ENCODE measurements at regions not wholly inside any gene's neighbourhood (a gene's known extent, or its start where the extent isn't known, plus 50 kb on each side); places are given as distances from the start of the nearest gene placed in this dataset.

DNA sequence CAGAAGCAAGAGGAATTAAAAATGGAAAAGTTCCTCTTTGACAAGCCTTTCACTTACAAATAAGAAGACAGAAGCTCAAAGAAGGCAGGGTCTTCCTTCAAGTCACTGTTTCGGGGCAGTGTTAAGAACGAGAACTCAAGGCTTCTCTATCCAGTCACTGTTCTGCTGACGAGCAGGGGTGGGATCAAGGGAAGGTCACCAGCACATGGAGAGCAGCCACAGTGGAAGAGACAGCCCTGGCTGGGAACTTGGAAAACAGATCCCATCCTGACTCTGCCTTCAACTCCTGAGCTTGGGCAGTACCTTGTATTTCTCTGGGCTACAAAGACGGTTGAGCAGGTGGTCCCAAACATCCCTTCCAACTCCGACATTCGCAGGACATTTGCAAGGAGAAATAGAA, 111.5 kb upstream of the LPP start:
- Histone ChIP-seq H3K14ac (replicated peaks; ENCODE audit: low read depth, low read length) (no peak overlapping the region), H2BK5ac (ENCODE audit: low read depth, low read length, poor library complexity, severe bottlenecking) (no peak overlapping the region), H2BK120ac (ENCODE audit: low read depth, low read length) (no peak overlapping the region), H3K4me1 (ENCODE audit: control insufficient read depth, insufficient read depth, low read length) (peaks cover 3% of the 10 kb centered on the region; the same call in 1 of the 2 replicates), H4K5ac (ENCODE audit: low read depth, low read length) (no peak overlapping the region), H2BK20ac (ENCODE audit: low read depth, low read length) (no peak overlapping the region), H3K36me3 (ENCODE audit: control insufficient read depth, insufficient read depth, low read length) (no peaks in the 10 kb centered on the region), H3K27me3 (ENCODE audit: control insufficient read depth, insufficient read depth, low read length) (peaks cover 5% of the 10 kb centered on the region), H3K27ac (ENCODE audit: insufficient read depth, low read length) (no peak overlapping the region), H3K18ac (ENCODE audit: low read depth, low read length) (no peak overlapping the region), H4K8ac (ENCODE audit: low read depth in 2 of 2, low read length in 2 of 2) (no peak overlapping the region), H3K9me3 (ENCODE audit: control insufficient read depth, insufficient read depth, low read length) (no peaks in the 10 kb centered on the region), H2BK15ac (ENCODE audit: low read depth, low read length) (no peak overlapping the region), H2AK5ac (ENCODE audit: low read depth, low read length) (no peak overlapping the region), H3K79me1 (ENCODE audit: low read depth in 1 of 2, low read length in 2 of 2) (no peaks in the 10 kb centered on the region), H3K4me2 (ENCODE audit: low read depth, low read length) (no peak overlapping the region), H3K4me3 (ENCODE audit: insufficient read depth, low read depth, low read length) (no peak overlapping the region), H4K91ac (ENCODE audit: insufficient read depth, low read depth, low read length) (no peak overlapping the region), H3K23ac (ENCODE audit: low read depth, low read length) (no peak overlapping the region), H3K56ac (ENCODE audit: extremely low read depth, insufficient read depth, low read length) (no peak overlapping the region), H3K9me1 (ENCODE audit: insufficient read depth, low read length) (peaks cover 9% of the 10 kb centered on the region; the same call in 1 of the 2 replicates), H2AFZ (replicated peaks; ENCODE audit: low read length, poor library complexity) (no peak overlapping the region), H3K9ac (ENCODE audit: low read depth, low read length) (no peak overlapping the region), H2AK9ac (replicated peaks; ENCODE audit: low read depth, low read length, poor library complexity) (no peak overlapping the region), H3K4ac (ENCODE audit: low read depth, low read length) (no peak overlapping the region), H4K20me1 (ENCODE audit: insufficient read depth, low read length) (no peaks in the 10 kb centered on the region)
- no TSS peak for BruUV-seq (replicated peaks)
- POLR2A ChIA-PET (ENCODE audit: unreplicated experiment) = no interaction called here
- in situ Hi-C loops (cut with MboI; ENCODE audit: low sequenced_read_pairs) = loop anchor here (25.0 kb wide), 1 partner anchor 920 kb away; no protein-coding TSS in a partner anchor
- intact Hi-C loops (cut with micrococcal nuclease) = no loop called here
- dilution Hi-C loops (cut with HindIII; ENCODE audit: low sequenced_read_pairs, unreplicated experiment) = no loop called here
- ATAC-seq (ENCODE audit: low read depth) (no peak), DNase-seq (no peak)
- TF ChIP-seq RAD21 (IDR thresholded peaks at IDR 0.05; ENCODE audit: low read length) (no peak), MAFK (IDR thresholded peaks at IDR 0.05; ENCODE audit: low read depth, low read length) (no peak), USF2 (IDR thresholded peaks at IDR 0.05; ENCODE audit: low read depth, low read length) (no peak), RFX5 (IDR thresholded peaks at IDR 0.05; ENCODE audit: low read depth, low read length) (no peak), MXI1 (IDR thresholded peaks at IDR 0.05; ENCODE audit: borderline replicate concordance, low read depth, low read length) (no peak)
- CTCF ChIA-PET = no interaction called here
- 92% methylated on average over 2 of the region's 6 CpGs; no CpG with 5 or more reads in 1 of the 2 experiments for WGBS, 2 experiments (ENCODE audit: extremely low coverage in 2 of 2, insufficient read length in 1 of 2)

All from IMR-90 (cell line).